HG03103 (cell line): ENCODE measurements at regions not wholly inside any gene's neighbourhood (a gene's known extent, or its start where the extent isn't known, plus 50 kb on each side); places are given as distances from the start of the nearest gene placed in this dataset.

Source experiments
- ATAC-seq: cut with Tn5 transposase; IDR thresholded peaks from one replicate; pipeline ENCODE4 v1.9.1; 2021; ENCODE audit warnings: low read depth; ENCODE audit not compliant: unreplicated experiment

DNA sequence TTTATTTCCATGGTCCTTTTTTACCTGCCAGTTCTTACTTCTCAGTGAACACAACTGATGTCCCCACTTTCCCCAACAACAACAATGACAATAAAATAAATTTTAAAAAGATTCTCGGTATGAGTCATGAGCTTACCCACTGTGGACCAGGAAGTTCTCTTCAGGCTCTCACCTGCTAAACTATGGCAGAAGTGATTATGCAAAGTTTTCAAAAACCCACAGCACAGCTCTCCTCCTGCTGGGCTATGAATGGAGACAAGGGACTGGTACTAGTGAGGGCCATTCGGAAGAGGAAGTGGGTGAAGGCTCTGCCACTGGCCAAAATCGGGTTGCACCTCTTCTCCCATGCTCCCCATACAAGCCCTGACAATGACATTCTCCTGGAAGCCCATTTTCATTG is 429.4 kb downstream of the PIK3R1 start:
- ATAC-seq = peak; percentile 99

DNA sequence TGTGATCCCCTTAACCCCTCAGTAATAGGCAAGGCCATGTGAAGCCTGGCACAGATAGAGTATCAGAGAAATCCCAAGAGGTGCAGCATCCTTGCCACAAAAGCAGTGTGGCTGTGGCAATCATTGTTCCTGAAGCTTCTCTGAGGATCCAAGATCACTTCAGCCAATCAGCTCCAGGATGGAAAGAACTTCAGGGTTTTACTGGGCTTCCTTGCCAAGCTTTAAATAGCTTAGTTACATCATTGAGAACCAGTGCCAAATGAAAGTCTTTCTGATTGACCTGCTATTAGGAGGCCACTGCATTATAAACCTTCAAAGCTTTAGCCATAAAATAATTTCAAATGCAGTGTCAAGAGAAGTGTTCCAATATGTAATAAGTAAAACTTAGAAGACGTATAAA is 430.6 kb downstream of the PIK3R1 start:
- ATAC-seq = no peak

DNA sequence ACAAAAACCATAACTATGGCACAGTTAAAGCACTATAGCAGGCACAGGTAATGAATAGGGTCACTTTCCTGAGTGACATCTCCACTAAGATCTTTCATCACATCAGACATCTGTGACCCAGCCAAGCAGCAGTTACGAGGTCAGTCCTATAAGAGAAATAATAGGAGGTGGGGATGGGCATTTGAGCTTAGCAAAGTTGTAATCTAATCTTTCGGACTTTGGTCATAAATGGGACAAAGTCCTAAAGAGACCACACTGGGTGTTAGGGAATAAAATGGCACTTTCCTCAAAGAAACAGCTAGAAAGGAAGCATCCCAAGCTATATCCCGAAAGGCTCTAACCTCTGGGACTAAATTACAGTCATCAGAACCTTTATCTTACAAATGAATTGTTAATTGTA is 432.2 kb downstream of the PIK3R1 start:
- no peak for ATAC-seq

DNA sequence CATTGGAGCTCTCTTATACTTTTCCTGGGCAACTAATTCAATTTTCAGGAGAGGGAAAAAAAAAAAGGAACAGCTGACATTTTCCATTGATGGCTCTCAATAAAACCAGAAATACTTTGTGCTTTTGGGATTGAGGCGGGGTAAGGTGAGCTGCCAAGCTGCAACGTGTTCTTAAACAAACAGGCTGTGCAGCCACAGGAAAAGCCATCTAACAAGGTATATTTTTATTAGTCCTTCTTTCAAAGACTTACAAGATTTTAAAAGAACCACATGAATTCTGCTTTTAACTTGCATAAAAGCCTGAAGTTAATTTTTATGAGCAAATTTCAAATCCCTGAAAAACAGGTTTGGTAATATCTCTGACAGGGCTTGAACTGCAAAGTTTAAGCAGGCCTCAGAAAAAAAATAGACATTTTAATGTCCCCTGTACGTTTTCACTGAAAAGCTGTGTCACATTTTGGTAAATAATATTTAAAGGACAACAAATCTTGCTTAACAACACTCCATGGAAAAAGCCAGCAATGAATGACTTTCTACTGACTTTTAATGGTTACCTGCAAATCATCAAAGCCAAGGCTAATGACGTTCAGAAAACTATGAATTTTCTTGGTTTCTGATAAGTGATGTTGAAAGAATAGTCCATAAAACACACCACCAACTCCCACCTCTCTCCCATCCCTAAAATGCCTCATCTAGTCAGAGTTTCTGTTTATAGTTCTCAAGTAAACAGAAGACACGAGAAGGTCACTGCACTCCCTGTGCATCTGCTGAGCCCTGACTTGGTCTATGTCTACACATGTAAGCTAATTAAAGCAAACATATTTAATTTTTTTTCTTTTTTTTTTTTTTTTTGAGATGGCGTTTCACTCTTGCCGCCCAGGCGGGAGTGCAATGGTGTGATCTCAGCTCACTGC is 433.6 kb downstream of the PIK3R1 start:
- ATAC-seq = no peak

DNA sequence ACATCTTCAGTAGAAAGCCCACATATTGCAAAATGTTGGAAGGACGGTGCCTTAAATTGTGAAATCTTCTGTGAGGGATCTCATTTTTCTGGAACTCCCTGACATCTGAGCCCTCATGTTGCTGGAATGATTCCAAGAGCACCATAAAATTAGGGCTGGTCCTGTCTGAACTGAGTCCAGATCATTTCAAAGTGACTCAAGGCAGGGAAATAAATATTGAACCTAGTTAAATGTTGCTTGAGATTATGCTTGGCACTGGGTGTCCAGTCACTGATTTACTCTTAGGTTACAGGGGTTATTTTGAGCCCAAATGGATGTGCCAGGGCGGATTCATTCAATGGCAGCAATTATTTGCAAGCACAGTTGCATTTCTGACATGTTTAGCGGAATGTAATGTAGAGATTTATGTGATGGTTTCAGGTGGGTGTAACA is 437.0 kb downstream of the PIK3R1 start:
- no peak for ATAC-seq

DNA sequence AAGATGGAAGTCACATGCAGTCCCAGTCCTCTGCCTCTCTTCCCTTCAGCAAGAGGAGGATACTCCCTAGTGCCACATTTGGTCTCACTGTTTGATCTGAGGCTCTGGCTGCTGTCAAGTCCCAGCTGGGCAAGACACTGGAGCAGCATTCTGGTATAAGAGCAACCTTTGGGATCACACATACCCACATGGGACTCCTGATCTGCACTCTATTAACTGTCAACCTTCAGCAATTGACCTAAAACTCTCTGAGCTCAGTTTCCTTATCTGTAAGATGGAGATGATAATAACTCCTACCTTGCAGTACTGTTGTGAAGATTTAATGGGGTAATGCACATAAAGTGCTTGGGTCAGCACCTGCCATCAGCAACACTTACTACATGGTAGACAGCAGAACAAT is 437.9 kb downstream of the PIK3R1 start:
- no peak for ATAC-seq

DNA sequence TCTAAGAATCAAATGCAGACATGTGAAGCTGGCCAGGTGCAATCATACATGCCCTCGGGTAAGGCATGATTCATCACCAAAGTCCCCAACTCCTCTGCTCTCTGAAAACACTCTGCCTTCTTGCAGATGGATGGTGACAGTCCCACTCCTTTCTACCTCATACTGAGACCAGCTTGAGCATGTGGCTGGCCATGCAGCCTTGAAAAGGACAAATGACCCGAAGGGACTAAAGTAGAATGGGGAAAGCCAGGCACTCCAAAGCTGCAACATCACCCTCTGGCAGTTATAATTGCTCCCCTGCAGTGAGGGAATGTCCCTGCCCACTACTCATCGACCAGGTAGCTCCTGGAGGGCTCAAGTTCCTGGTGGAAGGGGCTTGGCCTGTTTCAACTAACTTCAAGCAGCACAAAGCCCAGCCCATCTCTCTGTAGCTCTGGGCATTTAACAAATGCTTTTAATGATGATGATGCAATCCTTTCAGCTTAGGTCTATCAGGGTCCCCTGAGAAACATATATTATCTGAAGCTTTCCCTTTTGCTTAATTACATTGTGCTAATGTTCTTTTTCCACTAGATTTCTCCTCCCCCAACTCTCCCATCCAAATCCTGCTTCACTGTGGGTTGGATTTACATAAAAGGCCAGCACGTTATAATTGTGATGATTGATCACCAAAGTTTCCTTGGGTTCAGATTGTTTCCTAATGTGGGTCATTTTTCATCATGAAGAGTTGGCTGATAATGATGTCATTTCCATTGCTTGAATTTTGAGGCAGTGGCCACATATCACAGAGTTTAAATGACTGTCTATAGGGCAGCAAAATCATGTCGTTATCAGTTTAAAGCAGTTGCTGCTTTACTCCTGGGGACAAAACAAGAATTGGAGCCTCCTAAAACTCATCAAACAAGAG is 436.5 kb upstream of the SLC30A5 start:
- ATAC-seq = no peak

DNA sequence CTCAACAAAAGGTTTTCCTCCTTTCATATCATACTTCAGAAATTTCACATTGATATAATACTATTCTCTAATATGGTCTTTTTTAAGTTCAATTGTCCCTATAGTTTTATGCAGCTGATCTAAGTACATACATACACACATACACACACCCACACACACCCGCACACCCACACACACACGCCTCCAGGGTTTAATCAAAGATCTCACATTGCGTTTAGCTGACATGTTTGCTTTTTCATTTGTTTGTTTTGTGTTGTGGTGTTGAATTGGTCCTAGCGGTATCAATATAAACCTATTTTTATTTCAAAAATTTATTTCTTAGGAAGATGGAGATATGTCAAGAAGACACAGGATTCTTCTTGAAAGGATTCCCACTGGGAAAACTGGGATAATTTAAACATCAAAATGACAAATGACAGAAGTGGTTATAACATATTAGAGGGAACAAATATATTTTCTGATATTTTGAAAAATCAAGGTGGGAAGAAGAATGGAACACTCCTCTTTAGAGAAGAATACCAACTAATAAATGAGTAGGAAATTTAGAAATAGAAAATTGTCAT is 434.9 kb upstream of the SLC30A5 start:
- no peak for ATAC-seq

DNA sequence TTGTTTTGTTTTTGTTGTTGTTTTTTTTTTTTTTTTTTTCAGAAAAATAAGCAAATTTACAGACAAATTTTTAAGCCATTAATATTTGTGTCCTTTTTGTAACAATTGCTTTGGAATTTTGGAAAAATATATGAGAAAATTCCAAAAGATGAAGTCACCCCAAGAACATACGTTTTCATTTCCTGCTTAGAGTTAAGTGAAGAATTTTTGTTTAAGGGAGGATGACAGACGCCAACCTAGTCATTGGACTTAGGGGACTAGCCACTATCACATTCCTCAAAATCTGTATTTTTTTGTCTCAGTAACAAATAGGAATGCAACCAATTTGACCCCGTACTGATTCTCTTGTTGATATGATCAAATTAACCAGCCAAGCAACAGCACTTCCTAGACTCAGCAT is 433.9 kb upstream of the SLC30A5 start:
- ATAC-seq = no peak

- ATAC-seq = peak; percentile 58
These were observed 432.6 kb upstream of the SLC30A5 start for GRCh38 chr5:68661237-68661636.

GRCh38 chr5:68662804-68663307 is 431.0 kb upstream of the SLC30A5 start:
- ATAC-seq = no peak

- no peak for ATAC-seq
These were observed 423.8 kb upstream of the SLC30A5 start for GRCh38 chr5:68669864-68670575.

DNA sequence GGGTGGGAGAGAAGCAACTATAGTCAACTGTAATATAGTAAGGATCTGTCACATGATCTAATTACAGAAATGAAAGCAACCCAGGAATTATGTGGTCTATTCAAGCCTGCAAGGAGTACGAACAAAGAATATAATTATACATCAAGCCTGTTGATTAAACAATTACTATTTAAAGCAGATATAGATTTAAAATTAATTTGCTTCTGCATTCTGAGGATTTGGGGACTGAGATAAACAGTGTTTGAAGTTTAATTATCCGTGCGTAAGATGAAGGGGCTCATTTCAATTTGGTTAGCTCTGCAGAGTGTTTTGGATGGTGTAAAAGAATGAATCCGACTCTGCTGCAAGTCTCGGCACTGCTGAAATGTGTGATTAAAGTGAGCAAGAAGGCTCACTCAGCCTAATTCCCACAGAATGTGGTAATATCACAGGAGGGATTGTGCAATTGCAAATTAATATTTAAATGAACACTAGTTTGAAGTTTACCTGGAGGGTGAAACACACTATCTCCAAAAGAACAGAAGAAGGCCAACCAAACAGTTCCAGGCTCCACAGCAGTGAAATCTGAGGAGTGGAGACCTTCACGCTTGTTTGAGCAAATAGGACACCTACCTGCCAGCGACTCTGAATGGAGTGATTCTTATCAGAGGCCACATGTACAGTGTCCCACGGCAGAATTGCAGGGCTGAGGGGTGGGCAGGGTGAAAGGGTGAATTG is 420.6 kb upstream of the SLC30A5 start:
- ATAC-seq = no peak

GRCh38 chr5:68673823-68674180 is 420.0 kb upstream of the SLC30A5 start:
- ATAC-seq = no peak

DNA sequence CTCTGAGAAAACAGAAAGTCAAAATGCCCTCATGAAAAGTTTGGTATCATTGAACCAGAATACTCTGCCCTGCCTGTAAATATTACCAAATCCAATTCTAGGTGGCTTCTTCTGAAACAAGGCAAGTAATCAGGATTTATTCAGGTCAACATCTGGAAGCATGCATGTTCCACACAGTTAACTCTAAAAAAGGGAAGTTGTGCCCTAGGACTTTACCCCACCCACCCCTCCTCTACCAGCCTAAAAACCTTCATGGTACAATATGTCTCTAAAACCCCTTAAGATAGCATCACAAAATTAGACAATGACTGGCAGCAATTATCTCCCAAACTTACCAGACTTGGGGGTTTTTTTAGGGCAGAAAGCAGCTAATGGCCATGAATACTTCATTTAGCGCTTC is 414.8 kb upstream of the SLC30A5 start:
- ATAC-seq = no peak

- no peak for ATAC-seq
These were observed 413.4 kb upstream of the SLC30A5 start for GRCh38 chr5:68680366-68680765.

- no peak for ATAC-seq
These were observed 411.9 kb upstream of the SLC30A5 start for GRCh38 chr5:68681929-68682328.

DNA sequence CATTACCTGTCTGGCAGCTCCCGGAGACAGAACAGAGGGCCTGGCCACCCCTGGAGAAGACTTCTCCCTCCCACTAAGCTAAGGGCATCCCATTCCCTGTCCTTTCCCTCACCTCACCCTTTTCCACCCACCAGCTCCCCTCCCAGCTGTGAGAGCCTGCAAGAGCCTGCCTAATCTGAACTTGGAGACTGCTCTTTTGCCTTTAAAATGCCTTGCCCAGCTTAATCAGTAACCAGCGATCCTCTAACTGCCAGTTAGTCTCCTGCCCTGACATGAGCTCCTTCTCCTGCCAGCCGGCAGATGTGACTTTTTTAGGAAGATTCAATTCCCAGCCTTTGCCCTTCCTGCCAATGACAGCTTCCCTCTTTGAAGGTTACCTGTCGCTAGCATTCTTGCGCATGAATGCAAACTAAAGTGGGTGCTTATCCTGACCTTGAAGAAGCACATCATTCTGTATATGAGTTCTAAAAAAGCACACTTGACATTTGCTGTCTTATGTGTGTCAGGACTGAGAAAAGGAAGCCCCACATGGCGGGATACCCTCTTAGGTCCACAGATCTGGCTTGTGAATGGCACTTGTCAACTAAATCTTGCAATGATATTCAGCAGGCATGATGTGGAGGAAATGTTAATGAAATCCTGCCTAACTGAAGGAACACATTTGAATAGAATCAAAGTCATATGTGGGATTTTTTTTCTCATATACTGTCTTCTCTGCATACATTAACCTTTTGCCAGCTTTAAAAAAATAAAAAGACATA is 411.2 kb upstream of the SLC30A5 start:
- ATAC-seq = no peak

- ATAC-seq = no peak
These were observed 410.2 kb upstream of the SLC30A5 start for GRCh38 chr5:68683632-68684036.
